Epidermal melanocyte (primary cell): ENCODE measurements at regions not wholly inside any gene's neighbourhood (a gene's known extent, or its start where the extent isn't known, plus 50 kb on each side); places are given as distances from the start of the nearest gene placed in this dataset.
A peak's percentile ranks its signal among the peaks of the same experiment; 100 is the strongest.

Source experiments
- DNase-seq: peaks from one replicate; pipeline ENCODE4 v3.0.0; 2011; ENCODE audit warnings: low spot score; ENCODE audit not compliant: insufficient read length

- no peak for DNase-seq
Observed at GRCh38 chr17:14670861-14671260, 370.0 kb downstream of the HS3ST3B1 start.

GRCh38 chr17:14664511-14664910 is 363.6 kb downstream of the HS3ST3B1 start:
- DNase-seq, result no peak

GRCh38 chr17:14641117-14641516 is 340.2 kb downstream of the HS3ST3B1 start:
- no peak for DNase-seq

GRCh38 chr17:14637260-14637659 is 336.4 kb downstream of the HS3ST3B1 start:
- no peak for DNase-seq

- DNase-seq, result no peak
Observed at GRCh38 chr17:14630621-14631020, 329.7 kb downstream of the HS3ST3B1 start.

GRCh38 chr17:14630046-14630445 is 329.2 kb downstream of the HS3ST3B1 start:
- DNase-seq, result no peak

GRCh38 chr17:14622615-14623101 is 321.8 kb downstream of the HS3ST3B1 start:
- peak; percentile 22 for DNase-seq

GRCh38 chr17:14621826-14622614 is 321.1 kb downstream of the HS3ST3B1 start:
- no peak for DNase-seq

GRCh38 chr17:14619821-14620220 is 318.9 kb downstream of the HS3ST3B1 start:
- DNase-seq, result no peak

GRCh38 chr17:14616528-14616927 is 315.6 kb downstream of the HS3ST3B1 start:
- DNase-seq, result no peak

GRCh38 chr17:14605267-14605599 is 304.4 kb downstream of the HS3ST3B1 start:
- DNase-seq, result no peak

- DNase-seq, result no peak
Observed at GRCh38 chr17:14604591-14605266, 303.8 kb downstream of the HS3ST3B1 start.

- no peak for DNase-seq
Observed at GRCh38 chr17:14596224-14596623, 295.3 kb downstream of the HS3ST3B1 start.

GRCh38 chr17:14595656-14596055 is 294.8 kb downstream of the HS3ST3B1 start:
- DNase-seq, result no peak

- DNase-seq, result no peak
Observed at GRCh38 chr17:14594690-14595089, 293.8 kb downstream of the HS3ST3B1 start.

- no peak for DNase-seq
Observed at GRCh38 chr17:14593956-14594355, 293.1 kb downstream of the HS3ST3B1 start.

GRCh38 chr17:14590459-14591250 is 289.8 kb downstream of the HS3ST3B1 start:
- DNase-seq, result no peak

GRCh38 chr17:14585099-14585498 is 284.2 kb downstream of the HS3ST3B1 start:
- no peak for DNase-seq

GRCh38 chr17:14582996-14583395 is 282.1 kb downstream of the HS3ST3B1 start:
- DNase-seq, result no peak

GRCh38 chr17:14581186-14581830 is 280.4 kb downstream of the HS3ST3B1 start:
- DNase-seq, result no peak

GRCh38 chr17:14580499-14580898 is 279.6 kb downstream of the HS3ST3B1 start:
- DNase-seq, result no peak

- DNase-seq, result no peak
Observed at GRCh38 chr17:14579716-14580115, 278.8 kb downstream of the HS3ST3B1 start.
